Esophagus mucosa (tissue), 1 donor: ENCODE measurements at regions not wholly inside any gene's neighbourhood (a gene's known extent, or its start where the extent isn't known, plus 50 kb on each side); places are given as distances from the start of the nearest gene placed in this dataset.
A peak's percentile ranks its signal among the peaks of the same experiment; 100 is the strongest.
"Not testable (repeated sequence)": the region's sequence is repeated elsewhere in the genome, so short reads cannot be mapped to it uniquely, and the experiment has no call there.

Source experiments
- ATAC-seq: fragments of 200-7000 bp; cut with Tn5 transposase; one replicate; pipeline ENCODE4 v1.9.1; 2020
- donor health status: DM: yes; HTN: yes; CAD: no.

- no peak for ATAC-seq
Measured at GRCh38 chr3:150300852-150301517, 107.1 kb upstream of the TSC22D2 start.

- ATAC-seq = peak; percentile 88
Measured at GRCh38 chr3:150300388-150300787, 107.7 kb upstream of the TSC22D2 start.

GRCh38 chr3:150299201-150299600, 108.9 kb upstream of the TSC22D2 start:
- no peak for ATAC-seq

GRCh38 chr3:150296966-150297365, 111.1 kb upstream of the TSC22D2 start:
- no peak for ATAC-seq

- no peak for ATAC-seq
Measured at GRCh38 chr3:150296123-150296735, 111.9 kb upstream of the TSC22D2 start.

- peak; percentile 73 for ATAC-seq
Measured at GRCh38 chr3:150293401-150294001, 114.6 kb upstream of the TSC22D2 start.

- ATAC-seq = no peak
Measured at GRCh38 chr3:150292891-150293290, 115.2 kb upstream of the TSC22D2 start.

- no peak for ATAC-seq
Measured at GRCh38 chr3:150291515-150291914, 116.6 kb upstream of the TSC22D2 start.

GRCh38 chr3:150286390-150287147, 121.5 kb upstream of the TSC22D2 start:
- ATAC-seq = peak; percentile 76

- ATAC-seq = no peak
Measured at GRCh38 chr3:150285601-150286000, 122.5 kb upstream of the TSC22D2 start.

- no peak for ATAC-seq
Measured at GRCh38 chr3:150278843-150279381, 129.2 kb upstream of the TSC22D2 start.

- no peak for ATAC-seq
Measured at GRCh38 chr3:150278195-150278594, 129.9 kb upstream of the TSC22D2 start.

GRCh38 chr3:150277444-150277843, 130.7 kb upstream of the TSC22D2 start:
- no peak for ATAC-seq

GRCh38 chr3:150275941-150276340, 132.2 kb upstream of the TSC22D2 start:
- no peak for ATAC-seq

- no peak for ATAC-seq
Measured at GRCh38 chr3:150274372-150274771, 133.7 kb upstream of the TSC22D2 start.

GRCh38 chr3:150273396-150273795, 134.7 kb upstream of the TSC22D2 start:
- no peak for ATAC-seq

- ATAC-seq = no peak
Measured at GRCh38 chr3:150271591-150271960, 136.5 kb upstream of the TSC22D2 start.

GRCh38 chr3:150270883-150271590, 137.1 kb upstream of the TSC22D2 start:
- ATAC-seq = no peak

GRCh38 chr3:150270444-150270843, 137.7 kb upstream of the TSC22D2 start:
- ATAC-seq = not testable (repeated sequence)

- no peak for ATAC-seq
Measured at GRCh38 chr3:150269526-150269925, 138.6 kb upstream of the TSC22D2 start.

GRCh38 chr3:150268426-150269391, 139.4 kb upstream of the TSC22D2 start:
- peak; percentile 22 for ATAC-seq
